Central memory CD8-positive, alpha-beta T cell (primary cell): ENCODE measurements at regions not wholly inside any gene's neighbourhood (a gene's known extent, or its start where the extent isn't known, plus 50 kb on each side); places are given as distances from the start of the nearest gene placed in this dataset.
"Not testable (repeated sequence)": the region's sequence is repeated elsewhere in the genome, so short reads cannot be mapped to it uniquely, and the experiment has no call there.

Experiments
- ATAC-seq: fragments of 150-1000 bp; cut with Tn5 transposase; replicated peaks from 2 replicates; pipeline ENCODE4 v1.10.0; 2022; ENCODE audit warnings: mild to moderate bottlenecking, moderate FRiP score, moderate number of reproducible peaks; ENCODE audit not compliant: poor library complexity, severe bottlenecking; ENCODE audit errors: extremely low read depth
- DNase-seq, 2 donors: peaks; one replicate each; pipeline ENCODE4 v3.0.0; 2021; ENCODE audit warnings: low spot score in 2 of 2
- H3K27ac Mint-ChIP-seq: one replicate; pipeline ENCODE4 v1.8.0; 2022; ENCODE audit warnings: low read depth, mild to moderate bottlenecking, moderate library complexity, mixed read lengths
- H3K27me3 Mint-ChIP-seq: one replicate; pipeline ENCODE4 v1.8.0; 2022; ENCODE audit warnings: mixed read lengths
- H3K36me3 Mint-ChIP-seq: one replicate; pipeline ENCODE4 v1.8.0; 2022; ENCODE audit warnings: mild to moderate bottlenecking, moderate library complexity, mixed read lengths; ENCODE audit not compliant: insufficient read depth
- H3K4me1 Mint-ChIP-seq: one replicate; pipeline ENCODE4 v1.8.0; 2022; ENCODE audit warnings: mixed read lengths
- H3K4me3 Mint-ChIP-seq: one replicate; pipeline ENCODE4 v1.8.0; 2022; ENCODE audit warnings: mild to moderate bottlenecking, moderate library complexity, mixed read lengths
- H3K9me3 Mint-ChIP-seq: one replicate; pipeline ENCODE4 v1.8.0; 2022; ENCODE audit warnings: mixed read lengths

DNA sequence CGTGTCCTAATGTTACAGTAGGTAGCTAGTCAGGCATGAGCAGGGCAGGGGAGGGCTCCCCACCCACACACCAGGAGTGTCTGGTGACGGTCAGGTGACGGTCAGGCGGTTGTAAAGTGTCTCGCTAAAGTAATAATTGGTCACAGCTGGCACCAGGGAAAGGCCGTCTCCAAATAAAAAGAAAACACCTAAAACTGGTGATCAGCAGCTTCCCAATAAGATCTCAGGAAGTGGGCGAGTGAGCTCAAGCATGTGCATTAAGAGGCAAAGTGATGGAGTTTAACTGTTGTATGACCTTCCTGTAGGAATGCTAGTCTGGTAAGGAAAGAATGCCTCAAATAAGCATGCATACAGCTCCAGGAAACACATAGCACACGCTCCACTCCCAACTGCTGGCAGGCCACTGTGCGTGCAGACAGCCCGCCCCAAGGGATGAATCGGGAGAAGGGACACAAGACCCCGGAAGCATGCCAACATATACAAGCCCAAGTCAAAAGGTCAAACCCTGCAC is 177.1 kb downstream of the RNF144A start:
- H3K4me1 Mint-ChIP-seq, result peaks cover 7% of the 10 kb centered on the region
- no peak for DNase-seq
- no peak for ATAC-seq
- H3K27ac Mint-ChIP-seq, result no peak overlapping the region
- H3K9me3 Mint-ChIP-seq, result no peaks in the 10 kb centered on the region
- H3K4me3 Mint-ChIP-seq, result no peak overlapping the region
- peaks cover 4% of the 10 kb centered on the region for H3K36me3 Mint-ChIP-seq
- H3K27me3 Mint-ChIP-seq, result no peaks in the 10 kb centered on the region

DNA sequence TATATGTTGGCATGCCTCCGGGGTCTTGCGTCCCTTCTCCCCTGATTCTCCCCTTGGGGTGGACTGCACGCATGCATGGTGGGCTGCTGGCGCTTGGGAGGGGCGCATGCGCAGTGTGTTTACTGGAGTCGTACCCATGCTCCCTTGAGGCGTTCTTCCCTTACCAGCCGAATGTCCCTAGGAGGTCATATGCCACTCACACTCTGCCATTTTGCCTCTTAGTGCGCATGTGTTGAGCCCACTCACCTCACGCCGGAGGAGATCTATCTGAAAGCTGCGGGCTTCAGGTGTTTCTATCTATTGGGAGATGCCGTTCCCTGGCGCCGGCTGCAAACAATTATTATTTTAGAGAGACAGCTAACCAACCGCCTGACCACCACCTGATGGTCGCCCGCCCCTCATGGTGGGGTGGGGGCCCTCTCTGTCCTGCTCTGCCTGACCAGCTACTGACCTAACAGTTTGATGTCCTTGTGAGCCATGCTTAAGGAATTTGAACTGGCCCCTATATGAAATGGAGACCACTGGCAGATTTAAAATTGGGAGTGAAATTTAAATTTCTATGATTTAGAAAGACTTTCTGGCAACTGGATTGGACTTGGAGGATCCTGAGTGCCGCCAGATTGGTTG is 179.6 kb downstream of the RNF144A start:
- no peak for ATAC-seq
- Mint-ChIP-seq H3K9me3 (no peaks in the 10 kb centered on the region), H3K4me3 (peak overlapping the region; percentile 47), H3K36me3 (peaks cover 6% of the 10 kb centered on the region), H3K4me1 (peaks cover 7% of the 10 kb centered on the region), H3K27ac (no peak overlapping the region), H3K27me3 (no peaks in the 10 kb centered on the region)
- DNase-seq, result no peak

DNA sequence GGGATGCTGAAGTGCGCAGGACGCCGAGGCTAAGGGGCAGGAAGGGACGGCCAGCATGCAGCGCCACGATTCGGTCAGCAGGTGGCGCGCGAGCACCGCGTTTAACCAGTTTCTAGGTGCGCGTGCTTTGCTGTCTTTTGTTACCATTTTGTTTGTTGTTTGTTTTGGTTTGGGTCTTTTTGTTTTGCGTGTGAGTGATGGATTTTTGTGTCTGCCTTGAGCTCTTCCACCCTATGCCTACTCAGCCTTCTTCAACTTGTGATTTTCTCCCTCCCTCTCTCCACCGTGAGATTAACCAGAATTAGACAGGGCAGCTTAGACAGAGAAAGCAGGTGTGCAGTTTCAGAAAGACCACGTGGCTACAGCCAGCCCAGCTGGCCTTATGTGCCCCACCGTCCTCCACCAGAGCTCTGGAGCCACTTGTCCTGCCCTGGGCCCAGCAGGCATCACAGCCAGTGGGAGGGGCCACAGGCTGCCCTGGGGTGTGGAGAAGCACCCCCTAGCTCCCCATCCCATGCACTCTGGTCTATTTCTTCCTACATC is 180.2 kb downstream of the RNF144A start:
- Mint-ChIP-seq H3K9me3 (no peaks in the 10 kb centered on the region), H3K27me3 (no peaks in the 10 kb centered on the region), H3K27ac (no peak overlapping the region), H3K4me3 (peak overlapping the region; percentile 47), H3K4me1 (peaks cover 7% of the 10 kb centered on the region), H3K36me3 (peaks cover 6% of the 10 kb centered on the region)
- ATAC-seq (peak; percentile 79), DNase-seq (peak; percentile 58 to 73)

GRCh38 chr2:7098816-7099215 is 181.6 kb downstream of the RNF144A start:
- Mint-ChIP-seq H3K36me3 (peaks cover 6% of the 10 kb centered on the region), H3K4me1 (peaks cover 7% of the 10 kb centered on the region), H3K9me3 (no peaks in the 10 kb centered on the region), H3K27me3 (no peaks in the 10 kb centered on the region), H3K4me3 (no peak overlapping the region), H3K27ac (no peak overlapping the region)
- DNase-seq (no peak), ATAC-seq (no peak)

DNA sequence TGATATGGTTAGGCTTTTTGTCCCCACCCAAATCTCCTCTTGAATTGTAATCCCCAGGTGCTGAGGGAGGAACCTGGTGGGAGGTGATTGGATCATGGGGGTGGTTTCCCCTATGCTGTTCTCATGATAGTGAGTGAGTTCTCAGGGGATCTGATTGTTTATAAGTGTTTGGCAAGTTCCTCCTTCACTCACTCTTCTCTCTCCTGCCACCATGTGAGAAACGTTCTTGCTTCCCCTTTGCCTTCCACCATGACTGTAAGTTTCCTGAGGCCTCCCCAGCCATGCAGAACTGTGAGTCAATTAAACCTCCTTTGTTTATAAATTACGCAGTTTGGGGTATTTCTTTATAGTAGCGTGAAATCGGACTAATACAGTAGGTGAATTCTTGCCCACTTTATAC is 182.5 kb downstream of the RNF144A start:
- H3K4me3 Mint-ChIP-seq, ATAC-seq, H3K4me1 Mint-ChIP-seq, DNase-seq, H3K27me3 Mint-ChIP-seq, H3K27ac Mint-ChIP-seq, H3K36me3 Mint-ChIP-seq, H3K9me3 Mint-ChIP-seq: not testable (repeated sequence)

DNA sequence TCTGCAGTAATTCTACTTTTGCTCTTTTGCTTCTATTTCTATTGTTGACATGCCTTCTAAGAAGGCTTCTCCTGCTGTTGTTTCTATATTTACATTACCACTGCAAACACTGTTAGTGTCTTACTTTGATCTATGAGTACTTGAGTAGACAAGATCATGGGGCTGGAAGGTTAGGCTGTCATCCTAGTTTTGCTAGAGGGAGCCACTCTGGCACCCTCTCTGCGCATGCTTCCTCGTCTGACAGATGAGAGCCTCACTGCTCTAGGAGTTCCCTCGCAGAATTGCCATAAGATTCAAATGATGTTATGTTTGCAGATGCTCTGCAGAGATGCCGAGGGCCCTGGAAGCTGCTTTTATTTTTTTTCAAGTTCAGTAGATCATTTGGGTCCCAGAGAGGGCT is 185.6 kb downstream of the RNF144A start:
- no peak overlapping the region for H3K4me3 Mint-ChIP-seq
- no peak overlapping the region for H3K27ac Mint-ChIP-seq
- H3K36me3 Mint-ChIP-seq, result peaks cover 3% of the 10 kb centered on the region
- DNase-seq, result no peak
- ATAC-seq, result no peak
- no peaks in the 10 kb centered on the region for H3K4me1 Mint-ChIP-seq
- H3K27me3 Mint-ChIP-seq, result no peaks in the 10 kb centered on the region
- H3K9me3 Mint-ChIP-seq, result no peaks in the 10 kb centered on the region

DNA sequence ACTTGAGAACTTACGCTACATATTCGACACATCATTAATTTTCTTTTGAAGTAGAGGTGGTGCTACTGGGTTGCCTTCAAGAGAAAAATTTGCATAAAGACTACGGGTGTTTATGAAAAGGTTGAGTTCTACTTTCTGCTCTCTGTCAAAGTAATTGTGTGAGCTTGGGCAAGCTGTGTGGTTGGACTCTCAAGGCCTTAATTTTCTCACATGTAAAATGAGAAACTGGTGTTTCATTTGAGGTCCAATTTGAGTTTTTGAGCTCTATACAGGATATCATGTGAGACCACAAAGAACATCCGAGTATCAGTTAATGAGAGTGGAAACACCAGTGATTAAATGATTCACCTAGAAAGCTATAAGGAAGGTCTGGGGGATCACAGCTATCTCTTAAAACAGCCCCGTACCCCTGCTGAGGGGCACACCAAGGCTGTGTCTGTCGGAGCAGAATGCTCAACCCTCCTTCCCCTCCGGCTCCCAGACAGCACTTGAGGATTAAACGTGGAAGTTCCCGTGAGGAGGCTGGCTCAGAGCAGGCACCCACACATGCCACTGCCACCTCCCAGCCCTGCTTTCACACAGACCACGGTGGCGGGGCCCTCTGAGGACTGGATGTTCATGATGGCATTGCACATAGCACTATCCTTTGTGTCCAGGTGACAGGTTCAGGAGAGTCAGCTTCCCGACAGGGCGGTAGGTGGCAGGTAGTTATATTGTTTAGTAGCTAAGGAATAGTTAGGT is 191.8 kb downstream of the RNF144A start:
- Mint-ChIP-seq H3K36me3 (peaks cover 3% of the 10 kb centered on the region), H3K27me3 (no peaks in the 10 kb centered on the region), H3K4me3 (no peak overlapping the region), H3K9me3 (no peaks in the 10 kb centered on the region), H3K4me1 (no peaks in the 10 kb centered on the region), H3K27ac (no peak overlapping the region)
- ATAC-seq (no peak), DNase-seq (no peak)

DNA sequence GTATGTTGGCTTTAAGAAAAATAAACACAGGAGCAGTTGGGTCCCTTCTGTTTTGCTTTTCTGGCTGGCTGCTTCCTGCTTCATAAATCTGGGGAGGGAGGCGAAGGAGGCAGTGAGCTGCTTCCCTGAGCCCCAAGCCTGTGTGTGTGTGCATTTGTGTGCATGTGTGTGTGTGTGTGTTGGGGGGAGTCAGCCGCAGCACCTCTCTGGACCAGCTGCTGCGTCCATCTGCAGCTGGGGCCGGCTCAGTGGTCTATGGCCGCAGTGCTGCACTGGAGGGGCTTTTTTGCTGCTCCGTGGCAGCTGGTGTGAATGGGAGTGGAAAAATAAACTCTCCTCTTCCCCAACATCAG is 192.3 kb downstream of the RNF144A start:
- DNase-seq (no peak), ATAC-seq (no peak)
- Mint-ChIP-seq H3K36me3 (peaks cover 2% of the 10 kb centered on the region), H3K4me3 (no peak overlapping the region), H3K9me3 (peaks cover 1% of the 10 kb centered on the region), H3K4me1 (no peaks in the 10 kb centered on the region), H3K27ac (no peak overlapping the region), H3K27me3 (no peaks in the 10 kb centered on the region)

GRCh38 chr2:7111626-7112025 is 194.4 kb downstream of the RNF144A start:
- Mint-ChIP-seq H3K4me3 (no peak overlapping the region), H3K27me3 (no peaks in the 10 kb centered on the region), H3K4me1 (no peaks in the 10 kb centered on the region), H3K9me3 (peaks cover 5% of the 10 kb centered on the region), H3K27ac (no peak overlapping the region), H3K36me3 (peaks cover 2% of the 10 kb centered on the region)
- ATAC-seq, result no peak
- DNase-seq, result no peak

GRCh38 chr2:7115364-7115763 is 198.2 kb downstream of the RNF144A start:
- Mint-ChIP-seq H3K4me1 (no peaks in the 10 kb centered on the region), H3K27me3 (no peaks in the 10 kb centered on the region), H3K27ac (no peak overlapping the region), H3K4me3 (no peak overlapping the region), H3K36me3 (peaks cover 3% of the 10 kb centered on the region), H3K9me3 (peaks cover 5% of the 10 kb centered on the region)
- ATAC-seq, result no peak
- no peak for DNase-seq

GRCh38 chr2:7115906-7116305 is 198.7 kb downstream of the RNF144A start:
- ATAC-seq (no peak), DNase-seq (no peak)
- peaks cover 2% of the 10 kb centered on the region for H3K36me3 Mint-ChIP-seq
- H3K4me1 Mint-ChIP-seq, result no peaks in the 10 kb centered on the region
- H3K9me3 Mint-ChIP-seq, result peaks cover 5% of the 10 kb centered on the region
- H3K27me3 Mint-ChIP-seq, result no peaks in the 10 kb centered on the region
- H3K4me3 Mint-ChIP-seq, result no peak overlapping the region
- no peak overlapping the region for H3K27ac Mint-ChIP-seq

- no peak overlapping the region for H3K27ac Mint-ChIP-seq
- H3K36me3 Mint-ChIP-seq, result peaks cover 2% of the 10 kb centered on the region
- no peak overlapping the region for H3K4me3 Mint-ChIP-seq
- no peaks in the 10 kb centered on the region for H3K27me3 Mint-ChIP-seq
- DNase-seq (no peak), ATAC-seq (no peak)
- peaks cover 5% of the 10 kb centered on the region for H3K9me3 Mint-ChIP-seq
- no peaks in the 10 kb centered on the region for H3K4me1 Mint-ChIP-seq
These were observed 199.3 kb downstream of the RNF144A start for GRCh38 chr2:7116511-7116910.

DNA sequence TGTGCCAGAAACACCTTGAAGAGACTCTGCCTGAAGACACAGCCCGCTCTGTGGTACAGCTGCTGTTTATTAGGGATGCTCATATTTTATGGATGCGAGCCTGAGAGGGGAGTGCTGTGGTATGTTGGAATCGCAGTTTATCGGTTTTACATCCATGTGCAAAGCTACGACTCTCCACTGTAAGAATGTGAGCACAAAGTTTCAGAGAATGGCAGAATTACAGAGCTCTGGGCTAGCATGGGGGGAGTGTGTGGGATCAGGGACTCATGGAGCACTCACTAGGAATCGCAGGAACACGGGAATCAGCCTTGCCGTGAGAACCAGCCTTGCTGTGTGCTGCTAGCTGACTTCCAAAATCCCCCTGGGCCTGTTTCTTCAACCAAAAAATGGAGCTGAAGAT is 199.9 kb downstream of the RNF144A start:
- Mint-ChIP-seq H3K27ac (no peak overlapping the region), H3K27me3 (no peaks in the 10 kb centered on the region), H3K9me3 (peaks cover 5% of the 10 kb centered on the region), H3K4me1 (no peaks in the 10 kb centered on the region), H3K4me3 (no peak overlapping the region), H3K36me3 (peaks cover 2% of the 10 kb centered on the region)
- ATAC-seq (no peak), DNase-seq (no peak)
